Stimulated activated CD4-positive, alpha-beta T cell treated with anti-CD3 and anti-CD28 coated beads, Interleukin-4, amount 100 ng/mL, for 4 hours (primary cell): ENCODE measurements at regions not wholly inside any gene's neighbourhood (a gene's known extent, or its start where the extent isn't known, plus 50 kb on each side); places are given as distances from the start of the nearest gene placed in this dataset.

ENCODE experiments used
- DNase-seq, 2 experiments: peaks; one replicate each; pipeline ENCODE4 v3.0.0-alpha.2; 2020

DNA sequence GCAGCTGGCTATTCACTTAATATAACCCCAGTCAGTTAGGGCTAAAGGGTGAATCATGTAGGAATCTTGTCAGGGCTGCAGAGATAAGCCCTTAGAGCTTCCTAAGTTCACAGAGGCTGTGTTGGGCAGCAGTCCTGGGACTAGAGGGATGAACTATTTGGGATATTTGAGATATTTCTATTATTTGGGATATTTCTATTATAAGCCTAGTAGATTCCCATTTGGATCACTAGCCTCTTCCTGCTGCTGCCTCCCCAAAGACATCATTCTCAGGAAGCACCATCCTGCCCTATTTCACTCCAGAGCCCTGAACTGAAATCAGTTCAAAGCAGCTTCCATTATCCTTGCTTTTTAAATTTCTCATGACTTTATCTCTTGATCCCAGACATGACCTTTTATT lies 501.3 kb downstream of the NUF2 start:
- no peak for DNase-seq

DNA sequence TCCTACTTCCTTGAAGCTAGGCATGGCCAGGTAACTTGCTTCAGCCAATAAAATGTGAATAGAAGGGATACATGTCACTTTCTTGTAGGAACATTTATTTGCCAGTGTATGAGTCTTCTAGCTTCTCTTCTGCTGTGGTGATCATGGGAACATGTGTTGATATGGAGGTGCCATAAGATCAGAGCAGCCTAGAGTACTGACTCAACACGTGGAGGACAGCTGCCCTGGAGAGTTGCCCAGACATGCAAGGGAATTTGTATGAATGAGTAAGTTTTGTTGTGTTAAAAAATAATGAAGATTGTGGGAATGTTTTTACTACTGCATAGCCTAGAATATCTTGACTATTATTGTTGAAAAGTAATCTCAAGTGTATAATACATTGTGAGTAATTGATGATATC lies 502.3 kb downstream of the NUF2 start:
- no peak for DNase-seq

DNA sequence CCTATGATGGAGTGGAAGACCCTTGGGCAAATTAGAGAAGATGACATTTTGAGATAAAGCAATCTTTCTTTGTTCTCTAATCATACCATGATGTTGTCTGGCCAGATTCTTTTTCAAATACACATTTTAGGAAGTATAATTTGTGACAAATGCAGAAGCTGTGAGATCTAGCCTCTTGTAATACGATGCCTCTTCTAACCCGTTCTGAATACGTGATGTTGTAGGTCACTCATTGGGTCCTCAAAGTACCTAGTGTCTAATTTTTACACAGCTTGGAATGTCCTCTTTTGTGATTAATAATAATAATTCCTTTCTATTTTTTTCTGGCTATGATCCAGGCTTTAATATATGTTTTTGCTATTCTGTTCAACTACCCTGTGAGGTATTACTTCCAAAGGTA lies 502.7 kb downstream of the NUF2 start:
- DNase-seq: no peak

DNA sequence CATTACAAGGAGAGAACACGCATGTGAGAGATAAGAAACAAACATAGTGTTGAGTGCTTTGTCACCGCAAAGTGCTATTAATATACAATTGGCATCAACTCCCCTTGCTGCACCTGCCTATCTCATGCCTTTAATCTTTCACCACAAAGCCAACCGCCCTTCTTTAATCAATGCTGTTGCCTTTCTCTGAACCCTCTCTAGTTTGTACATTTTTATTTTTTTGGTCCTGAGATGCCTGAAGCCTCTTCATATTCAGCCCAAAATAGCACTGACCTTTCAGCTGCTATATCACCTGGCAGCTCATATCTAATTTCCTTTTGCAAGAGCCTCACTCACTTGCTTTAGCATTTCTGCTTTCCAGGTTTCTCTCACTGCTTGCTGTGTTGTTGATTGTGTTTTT lies 504.7 kb downstream of the NUF2 start:
- DNase-seq: no peak

DNA sequence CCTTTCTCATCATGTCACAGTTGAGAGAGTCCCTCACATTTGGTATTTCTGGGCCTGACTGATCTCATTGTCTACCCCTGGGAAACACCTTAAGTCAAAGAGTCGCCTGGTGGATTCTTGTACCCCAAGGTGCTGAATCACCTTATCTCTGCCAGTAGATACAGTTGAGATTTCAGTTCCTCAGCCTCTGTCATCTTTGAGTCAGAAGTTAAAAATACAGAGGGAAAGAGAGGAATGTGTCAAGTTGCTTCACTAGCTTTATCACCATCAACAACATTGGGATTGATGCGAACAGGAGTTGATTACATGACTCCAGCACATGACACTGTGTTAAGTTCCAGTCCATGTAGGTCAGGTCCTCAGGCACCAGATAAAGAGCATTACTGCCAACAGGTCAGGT lies 513.0 kb downstream of the NUF2 start:
- no peak for DNase-seq

DNA sequence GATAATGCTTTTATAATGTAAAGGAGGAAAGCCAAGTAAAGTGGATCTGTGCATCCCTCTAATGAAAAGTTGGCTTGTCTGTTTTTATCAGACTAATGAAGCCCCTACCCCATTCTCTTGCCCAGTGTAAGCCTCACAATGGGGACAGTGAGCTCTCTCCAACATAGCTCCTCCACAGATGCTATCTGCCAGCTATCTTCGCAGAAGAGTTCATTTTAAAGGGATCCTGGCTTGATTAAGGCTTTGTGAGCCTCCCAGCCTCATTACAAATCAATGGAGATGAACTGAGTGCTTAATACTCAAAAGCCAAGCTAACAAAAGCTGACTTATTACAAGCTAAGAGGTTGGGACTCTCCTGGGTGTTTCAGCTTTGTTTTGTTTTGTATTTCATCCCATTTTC lies 514.7 kb downstream of the NUF2 start:
- no peak for DNase-seq

DNA sequence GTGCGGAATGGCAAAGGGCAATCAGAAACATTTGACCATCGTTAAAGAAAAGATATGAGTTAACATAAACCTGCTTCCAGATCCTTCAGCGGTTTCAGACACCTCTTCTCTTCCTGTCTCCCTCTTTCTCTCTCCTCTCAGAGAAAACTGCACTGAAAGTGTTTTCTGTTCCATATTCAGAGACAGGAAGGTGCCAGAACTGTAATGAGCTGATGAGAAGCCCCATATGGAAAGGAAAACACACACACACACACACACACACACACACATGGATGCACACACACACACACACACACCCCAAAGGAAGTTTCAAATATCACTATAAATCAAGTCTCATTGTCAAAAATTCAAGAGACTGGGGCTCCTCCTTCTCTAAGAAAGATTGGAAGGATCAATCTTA lies 515.5 kb downstream of the NUF2 start:
- DNase-seq: no peak

DNA sequence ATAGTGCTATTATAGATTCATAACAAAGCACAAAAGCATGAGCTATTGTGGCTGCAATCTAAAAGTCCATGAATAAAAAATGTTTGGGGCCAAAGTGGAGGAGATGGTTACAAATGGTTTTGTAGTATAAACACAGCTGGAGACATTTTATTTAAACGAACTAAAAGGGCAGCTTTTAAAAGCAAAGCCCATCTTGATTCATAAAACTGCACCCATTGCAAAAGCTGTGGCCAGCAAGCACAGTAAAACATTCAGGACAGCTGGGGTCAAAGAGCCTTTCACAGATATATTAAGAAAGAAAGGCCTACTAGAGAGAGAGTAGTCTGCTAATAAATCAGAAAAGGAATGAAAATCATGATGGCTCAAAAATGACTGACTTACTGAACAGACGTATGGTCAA lies 520.8 kb downstream of the NUF2 start:
- DNase-seq: no peak

DNA sequence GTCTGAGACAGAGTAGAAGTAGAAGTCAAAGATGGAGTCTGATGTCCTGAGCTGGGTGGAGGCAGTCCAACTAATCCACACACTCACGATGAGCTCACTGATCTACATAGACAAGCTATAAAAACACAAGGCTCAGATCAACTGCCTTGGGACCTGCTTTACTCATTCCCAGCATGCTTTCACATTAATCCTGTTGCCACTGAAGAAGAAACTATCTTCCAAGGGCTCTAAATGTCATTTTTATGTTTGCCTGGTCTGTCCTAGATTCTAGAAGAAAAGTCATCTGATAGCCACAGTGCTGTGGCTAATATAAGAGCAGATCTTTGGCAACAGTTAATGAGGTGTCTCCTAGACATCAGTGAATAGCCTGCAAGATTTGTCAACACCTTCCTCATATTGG lies 522.7 kb downstream of the NUF2 start:
- DNase-seq: no peak

DNA sequence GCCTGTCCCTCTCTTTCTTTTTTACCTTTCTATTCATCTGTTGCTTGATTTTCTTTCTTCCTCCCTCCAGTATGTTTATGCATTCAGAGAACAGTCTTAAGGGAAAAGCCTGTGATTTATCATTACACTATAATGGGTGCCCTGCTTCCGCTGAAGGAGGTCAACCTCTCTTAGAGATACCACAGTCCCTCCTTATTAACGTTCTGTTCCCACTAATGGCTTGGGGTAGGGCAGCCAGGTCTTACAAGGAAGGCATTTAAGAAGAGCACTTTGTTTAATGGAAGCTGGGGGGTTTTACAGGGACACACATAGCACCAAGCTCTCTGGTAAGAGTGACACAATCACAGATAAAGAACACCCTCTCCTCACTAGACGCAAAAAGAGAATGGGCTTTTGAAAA lies 523.5 kb downstream of the NUF2 start:
- no peak for DNase-seq

DNA sequence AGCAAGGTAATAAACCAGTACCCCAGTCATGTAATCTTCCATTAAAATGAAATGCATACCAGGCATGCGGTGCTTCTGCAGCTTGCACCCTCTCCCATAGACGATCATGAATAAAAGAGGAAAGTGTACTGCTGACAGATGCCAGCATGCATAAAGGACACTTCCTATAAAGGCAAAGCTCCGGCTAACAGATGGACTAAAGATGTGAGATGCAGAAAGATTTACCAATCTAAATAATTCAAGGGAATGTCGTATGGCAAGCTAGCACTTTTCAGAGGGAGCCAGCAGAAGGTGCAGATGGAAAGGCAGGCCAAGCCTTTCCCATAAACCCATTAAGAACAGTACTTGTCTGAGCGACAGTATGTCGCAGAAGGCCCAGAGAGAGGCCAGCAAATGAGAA lies 542.0 kb downstream of the NUF2 start:
- DNase-seq: no peak

DNA sequence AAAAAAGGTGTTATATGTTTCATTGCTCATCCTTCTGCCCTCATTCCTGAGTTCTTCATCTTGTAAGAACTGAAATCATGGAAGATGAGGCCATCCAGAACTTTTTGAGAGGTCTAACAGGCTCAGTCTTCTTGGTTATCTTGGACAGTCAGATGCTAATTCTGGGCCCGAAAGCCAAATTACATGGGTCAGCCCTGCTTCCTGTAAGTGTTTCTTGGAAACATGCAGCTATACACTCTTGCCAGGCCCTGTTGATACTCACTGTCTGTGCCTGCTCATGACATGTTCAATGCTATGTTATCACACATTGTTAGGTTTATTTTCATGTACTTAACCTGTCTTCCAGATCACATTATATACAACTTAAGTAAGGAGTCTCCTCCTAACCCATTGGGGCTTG lies 542.5 kb downstream of the NUF2 start:
- DNase-seq: no peak

DNA sequence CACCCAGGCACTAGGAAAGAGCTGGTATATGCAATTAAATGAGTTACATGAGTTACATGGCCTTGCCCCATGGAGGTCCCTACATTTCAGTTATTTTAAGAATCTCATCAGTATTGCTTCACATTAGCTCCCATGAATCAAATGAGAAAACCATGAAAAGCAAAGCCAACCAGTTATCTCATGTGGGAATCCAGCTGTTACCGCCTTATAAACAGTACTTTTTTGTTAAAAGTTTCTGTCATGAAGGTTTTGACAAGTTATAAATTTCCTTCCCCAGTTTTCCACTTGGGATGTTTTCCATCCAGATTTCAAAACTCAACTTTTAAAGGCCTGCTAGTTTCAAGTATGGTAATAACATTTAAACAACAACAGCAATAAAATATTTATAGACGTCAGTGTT lies 544.8 kb downstream of the NUF2 start:
- no peak for DNase-seq

DNA sequence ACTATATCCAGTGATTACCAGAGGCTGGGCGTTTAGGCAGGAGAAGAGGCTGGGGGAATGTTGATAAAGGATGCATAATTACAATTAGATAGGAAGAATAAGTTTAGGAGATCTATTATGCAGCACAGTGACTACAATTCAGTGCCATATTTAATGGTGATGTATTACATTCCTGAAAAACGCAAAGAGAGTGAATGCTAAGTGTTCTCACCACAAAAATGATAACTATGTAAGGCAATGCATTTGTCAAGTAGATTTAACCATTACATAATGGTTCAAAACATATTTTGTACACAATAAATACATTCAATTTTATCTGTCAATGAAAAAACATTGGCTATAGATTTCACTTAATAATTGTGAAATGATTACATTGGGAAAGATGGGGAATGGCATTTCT lies 548.9 kb downstream of the NUF2 start:
- no peak for DNase-seq

DNA sequence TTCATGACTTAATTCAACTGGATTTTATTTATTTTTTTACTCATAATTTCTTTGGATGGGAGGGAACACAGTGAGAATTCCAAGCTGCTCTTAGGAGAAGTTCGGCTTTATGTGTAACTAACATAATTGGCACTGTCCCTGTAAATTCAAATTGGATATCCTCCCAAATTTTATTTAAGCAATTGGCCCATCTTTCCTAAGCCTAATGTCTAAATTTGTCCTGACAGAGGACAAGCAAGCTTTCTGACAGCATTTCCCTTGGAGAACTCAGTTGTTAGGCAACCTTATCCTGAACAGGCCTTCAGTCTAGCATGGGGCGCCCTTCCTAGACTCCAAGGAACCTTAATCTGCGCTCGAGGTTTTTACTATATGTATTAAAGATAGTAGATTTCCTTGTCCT lies 550.3 kb downstream of the NUF2 start:
- no peak for DNase-seq

DNA sequence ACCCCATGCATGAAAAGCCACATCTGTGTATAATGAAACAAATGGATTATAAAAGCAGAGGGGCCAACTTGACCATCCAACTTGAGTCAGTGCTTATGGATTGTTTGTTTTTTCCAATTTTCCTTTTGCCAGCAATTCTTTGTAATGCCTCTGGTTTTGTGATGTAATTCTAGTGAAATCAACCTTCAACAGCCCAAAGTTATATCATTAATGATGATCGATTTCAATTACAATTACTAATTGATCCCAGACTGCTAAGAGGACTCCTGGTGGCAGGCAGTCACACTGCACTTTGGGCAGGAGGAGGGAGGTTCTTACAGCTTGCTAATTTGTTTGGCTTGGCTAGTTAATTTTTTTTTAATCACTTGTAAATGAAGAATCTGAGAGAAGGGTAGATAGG lies 552.3 kb downstream of the NUF2 start:
- no peak for DNase-seq

DNA sequence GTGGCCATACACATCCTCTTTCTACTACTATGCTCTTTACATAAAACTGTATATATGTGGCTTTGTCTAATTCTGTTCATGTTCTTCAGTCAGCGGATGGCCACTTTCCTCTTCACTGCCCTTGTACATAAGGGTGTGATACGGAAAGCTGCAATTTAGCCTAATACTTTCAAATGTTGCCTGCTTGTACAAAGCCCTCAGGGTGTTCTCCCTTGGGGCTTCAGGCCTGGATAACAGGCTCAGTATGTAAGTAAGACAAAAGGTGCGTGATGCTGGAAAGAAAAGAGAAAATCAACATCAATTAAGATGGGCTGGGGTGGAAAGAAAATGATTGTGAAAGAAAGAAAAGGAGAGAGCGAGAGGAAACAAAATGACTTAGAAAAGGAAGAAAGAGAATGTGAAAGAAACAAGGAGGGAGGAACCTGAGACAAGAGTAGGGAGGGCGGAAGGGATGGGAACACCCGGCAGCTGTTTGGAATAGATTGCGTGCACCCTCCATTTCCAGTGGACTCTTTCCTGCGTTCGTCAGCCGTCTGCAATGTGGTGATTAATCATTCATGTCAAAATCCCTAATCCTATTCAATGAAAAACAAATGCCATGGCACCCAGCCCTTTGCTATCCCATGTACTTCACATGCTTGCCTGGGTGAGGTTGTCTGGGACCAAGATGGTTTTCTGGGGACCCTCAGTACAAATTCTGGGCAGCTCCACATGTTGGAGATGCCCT lies 553.6 kb downstream of the NUF2 start:
- no peak for DNase-seq

DNA sequence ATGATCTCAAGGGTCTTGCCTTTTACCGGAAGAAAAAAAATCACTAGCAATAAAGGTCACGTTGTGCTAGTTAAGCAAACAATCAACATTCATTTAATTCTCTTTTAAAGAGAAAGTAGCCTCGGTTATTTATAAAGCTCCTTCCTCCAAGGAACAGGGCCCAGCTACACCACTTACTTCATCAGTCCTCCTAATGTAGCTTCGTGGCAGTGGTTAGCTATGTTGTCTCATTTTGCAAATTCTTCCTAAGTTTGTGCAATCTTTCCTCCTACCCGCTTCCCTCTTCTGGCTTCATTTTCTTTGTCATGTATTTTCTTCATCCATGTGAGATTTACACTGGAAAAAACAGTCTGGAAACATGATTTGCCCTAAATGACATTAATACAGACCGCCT lies 554.2 kb downstream of the NUF2 start:
- no peak for DNase-seq

DNA sequence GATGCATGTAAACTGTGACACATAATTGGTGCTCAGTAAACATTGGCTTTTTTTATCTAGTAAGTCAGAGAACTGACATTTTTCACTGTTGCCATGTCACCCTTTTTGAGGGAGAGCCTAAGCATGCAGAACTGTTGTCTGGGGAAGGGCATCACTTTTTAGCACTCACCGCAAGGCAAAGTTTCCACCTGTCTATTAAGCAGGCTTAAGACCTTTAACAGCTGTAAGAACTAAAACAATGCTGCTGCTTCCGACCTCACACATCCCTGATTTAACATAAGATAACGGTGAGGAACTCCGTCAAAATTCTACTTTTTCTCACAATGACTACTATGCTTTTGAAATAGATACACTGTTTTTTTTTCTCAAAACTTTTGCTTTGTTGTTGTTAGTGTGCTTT lies 554.8 kb downstream of the NUF2 start:
- DNase-seq: no peak

DNA sequence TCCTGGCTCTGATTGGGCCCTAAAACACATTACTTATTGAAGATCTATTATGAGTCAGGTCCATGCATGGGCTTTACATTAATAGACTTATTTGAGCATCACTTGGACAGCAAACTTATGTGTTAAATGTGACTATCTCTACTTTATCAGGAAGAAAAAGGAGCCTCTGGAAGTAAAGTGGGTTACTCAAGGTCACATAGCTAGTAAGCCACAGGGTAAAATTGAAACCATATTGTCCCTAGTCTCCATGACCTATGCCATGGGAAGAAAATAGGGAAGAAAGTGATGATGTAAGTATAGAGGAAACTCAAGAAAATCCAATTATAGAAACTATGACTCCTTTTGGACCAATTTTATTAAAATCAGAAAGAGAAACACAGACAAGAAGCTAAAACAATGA lies 555.3 kb downstream of the NUF2 start:
- DNase-seq: no peak

DNA sequence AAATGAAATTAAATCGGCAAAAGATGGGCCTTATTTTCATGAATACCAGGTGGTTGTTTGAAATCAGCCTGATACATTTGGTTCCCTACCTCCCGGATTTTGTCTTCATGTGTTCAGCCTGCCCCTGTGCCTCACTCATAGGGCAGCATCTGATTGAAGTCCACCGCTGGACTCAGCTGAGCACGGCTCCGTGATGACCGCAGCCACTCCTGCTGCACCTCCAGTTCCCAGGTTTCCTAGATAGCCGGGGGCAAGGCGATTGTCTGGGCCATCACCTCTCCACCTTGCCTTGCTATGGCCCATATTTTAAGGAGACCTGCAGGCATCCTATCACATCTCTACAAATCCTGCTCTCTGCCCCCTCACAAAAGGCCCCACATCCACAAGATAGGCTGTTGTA lies 563.8 kb downstream of the NUF2 start:
- no peak for DNase-seq

DNA sequence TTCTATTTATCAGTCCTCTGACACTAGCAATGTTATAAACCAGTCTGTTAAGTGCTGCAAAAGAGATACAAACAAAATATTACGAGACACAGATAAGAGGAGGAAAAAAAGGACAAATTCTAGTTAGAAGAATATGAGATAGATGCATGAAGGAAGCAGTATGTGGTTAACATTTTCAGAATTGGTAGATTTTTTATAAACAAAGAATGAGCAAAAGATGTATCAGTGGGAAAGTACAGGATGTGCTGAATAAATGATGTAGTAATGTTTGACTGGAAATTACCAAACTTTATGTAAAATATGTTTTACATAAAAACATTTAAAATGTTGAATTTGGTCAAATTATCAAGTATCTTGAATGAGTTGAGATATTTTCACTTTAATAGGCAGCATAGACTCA lies 574.2 kb downstream of the NUF2 start:
- DNase-seq: no peak

DNA sequence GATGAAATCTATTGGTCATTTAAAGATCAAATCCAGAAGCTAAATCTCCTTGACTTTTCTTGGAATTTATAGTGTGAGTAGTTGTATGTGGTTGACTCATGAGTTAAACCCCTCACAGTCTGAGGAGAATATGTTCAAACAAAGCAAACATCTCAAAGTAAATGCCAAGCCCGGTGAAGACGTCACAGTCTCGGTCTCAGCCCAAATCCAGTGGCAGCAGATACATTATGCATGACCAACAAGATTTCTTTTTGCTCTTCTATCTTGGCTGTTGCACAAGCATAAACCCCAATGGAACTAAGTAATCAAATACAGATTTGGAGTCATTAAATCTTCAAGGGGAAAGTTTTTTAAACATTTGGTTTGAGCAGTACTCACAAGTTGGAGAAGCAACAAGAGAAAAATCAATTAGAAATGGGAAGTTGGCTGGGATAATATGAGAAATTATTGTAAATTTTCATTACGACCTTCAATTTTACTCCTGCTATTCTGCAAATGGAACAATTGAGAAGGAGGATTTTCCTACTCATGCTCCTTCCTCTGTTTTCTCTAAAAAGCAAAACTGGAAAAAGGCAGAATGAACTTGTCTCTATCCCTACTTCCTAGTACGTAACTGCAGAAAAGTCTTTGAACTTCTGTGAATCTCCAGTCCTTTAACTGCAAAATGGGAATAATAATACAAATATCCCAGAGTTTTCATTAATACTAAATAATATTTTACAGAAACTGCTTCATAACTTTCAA lies 575.8 kb downstream of the NUF2 start:
- no peak for DNase-seq

DNA sequence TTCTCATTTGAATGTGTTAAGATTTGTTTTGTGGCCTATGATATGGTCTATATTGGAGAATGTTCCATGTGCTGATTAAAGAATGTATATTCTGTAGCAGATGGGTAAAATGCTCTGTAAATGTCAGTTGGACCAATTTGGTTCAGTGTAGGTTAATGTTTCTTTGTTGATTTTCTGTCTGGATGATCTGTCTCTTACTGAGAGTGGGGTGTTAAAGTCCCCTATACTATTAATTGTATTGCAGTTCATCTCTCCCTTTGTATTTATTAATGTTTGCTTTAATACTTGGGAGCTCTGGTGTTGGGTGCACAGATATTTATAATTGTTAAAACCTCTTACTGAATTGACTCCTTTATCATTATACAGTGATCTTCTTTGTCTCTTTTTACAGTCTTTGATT lies 584.5 kb downstream of the NUF2 start:
- no peak for DNase-seq
